ENCODE measurements at regions not wholly inside any gene's neighbourhood (a gene's known extent, or its start where the extent isn't known, plus 50 kb on each side); places are given as distances from the start of the nearest gene placed in this dataset.

DNA sequence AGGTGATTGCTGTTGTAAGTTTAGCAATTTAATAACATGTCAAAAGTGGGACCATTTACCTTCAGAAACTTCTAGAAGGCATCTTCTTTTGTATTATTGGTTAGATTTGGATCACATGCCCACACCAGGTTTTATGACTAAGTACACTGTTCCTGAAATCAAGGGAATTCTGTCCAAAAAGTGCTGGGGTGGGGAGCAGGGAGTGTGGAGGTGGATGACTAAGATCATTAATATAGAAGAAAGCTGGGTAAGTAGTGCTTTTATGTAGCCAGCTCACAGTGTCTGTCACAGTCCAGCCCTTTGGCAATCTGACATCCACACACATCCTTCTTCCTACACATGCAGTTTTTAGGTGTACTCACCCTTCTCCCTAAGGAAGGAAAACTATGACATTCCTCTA is 120.0 kb downstream of the TMCO5A start:
- Histone ChIP-seq H3K9me3 (ENCODE audit: low read depth) (no peaks in the 10 kb centered on the region), H3K36me3 (no peaks in the 10 kb centered on the region), H3K4me1 (ENCODE audit: low read depth) (no peaks in the 10 kb centered on the region), H3K27ac (no peak overlapping the region), H3K27me3 (no peaks in the 10 kb centered on the region), H3K4me3 (no peak overlapping the region)
- TF ChIP-seq, protein P1, sequence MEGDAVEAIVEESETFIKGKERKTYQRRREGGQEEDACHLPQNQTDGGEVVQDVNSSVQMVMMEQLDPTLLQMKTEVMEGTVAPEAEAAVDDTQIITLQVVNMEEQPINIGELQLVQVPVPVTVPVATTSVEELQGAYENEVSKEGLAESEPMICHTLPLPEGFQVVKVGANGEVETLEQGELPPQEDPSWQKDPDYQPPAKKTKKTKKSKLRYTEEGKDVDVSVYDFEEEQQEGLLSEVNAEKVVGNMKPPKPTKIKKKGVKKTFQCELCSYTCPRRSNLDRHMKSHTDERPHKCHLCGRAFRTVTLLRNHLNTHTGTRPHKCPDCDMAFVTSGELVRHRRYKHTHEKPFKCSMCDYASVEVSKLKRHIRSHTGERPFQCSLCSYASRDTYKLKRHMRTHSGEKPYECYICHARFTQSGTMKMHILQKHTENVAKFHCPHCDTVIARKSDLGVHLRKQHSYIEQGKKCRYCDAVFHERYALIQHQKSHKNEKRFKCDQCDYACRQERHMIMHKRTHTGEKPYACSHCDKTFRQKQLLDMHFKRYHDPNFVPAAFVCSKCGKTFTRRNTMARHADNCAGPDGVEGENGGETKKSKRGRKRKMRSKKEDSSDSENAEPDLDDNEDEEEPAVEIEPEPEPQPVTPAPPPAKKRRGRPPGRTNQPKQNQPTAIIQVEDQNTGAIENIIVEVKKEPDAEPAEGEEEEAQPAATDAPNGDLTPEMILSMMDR (IDR thresholded peaks at IDR 0.05; ENCODE audit: low read depth, low read length) = no peak
- peak in 1 of 2 donors; percentile 29 for DNase-seq (ENCODE audit: low read depth in 1 of 2, low spot score in 1 of 2)

DNA sequence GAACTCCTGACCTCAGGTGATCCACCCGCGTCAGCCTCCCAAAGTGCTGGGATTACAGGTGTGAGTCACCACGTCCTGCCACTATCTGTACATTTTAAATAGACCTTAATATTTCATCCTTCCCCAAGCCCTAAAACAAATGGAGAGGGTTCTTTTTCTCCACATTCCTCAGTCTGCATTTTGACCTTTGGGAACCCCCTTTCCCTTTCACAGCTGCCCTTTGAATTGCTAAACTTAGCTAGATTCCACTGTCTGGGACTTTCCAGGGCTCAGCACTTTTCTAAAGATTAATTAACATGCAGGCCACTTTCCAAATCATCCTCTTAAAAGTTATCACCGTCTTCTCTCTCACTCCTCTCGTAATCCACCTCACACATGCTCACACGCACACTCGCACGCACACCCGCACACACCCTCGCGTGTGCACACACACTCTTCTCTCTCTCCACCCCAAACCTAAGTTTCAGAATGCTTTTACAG is 124.2 kb downstream of the TMCO5A start:
- Histone ChIP-seq H3K36me3 (no peaks in the 10 kb centered on the region), H3K9me3 (ENCODE audit: low read depth) (no peaks in the 10 kb centered on the region), H3K27ac (no peak overlapping the region), H3K4me1 (ENCODE audit: low read depth) (no peaks in the 10 kb centered on the region), H3K4me3 (no peak overlapping the region), H3K27me3 (no peaks in the 10 kb centered on the region)
- TF ChIP-seq, protein P1 (IDR thresholded peaks at IDR 0.05; ENCODE audit: low read depth, low read length) = no peak
- DNase-seq (ENCODE audit: low read depth in 1 of 2, low spot score in 1 of 2) = no peak

DNA sequence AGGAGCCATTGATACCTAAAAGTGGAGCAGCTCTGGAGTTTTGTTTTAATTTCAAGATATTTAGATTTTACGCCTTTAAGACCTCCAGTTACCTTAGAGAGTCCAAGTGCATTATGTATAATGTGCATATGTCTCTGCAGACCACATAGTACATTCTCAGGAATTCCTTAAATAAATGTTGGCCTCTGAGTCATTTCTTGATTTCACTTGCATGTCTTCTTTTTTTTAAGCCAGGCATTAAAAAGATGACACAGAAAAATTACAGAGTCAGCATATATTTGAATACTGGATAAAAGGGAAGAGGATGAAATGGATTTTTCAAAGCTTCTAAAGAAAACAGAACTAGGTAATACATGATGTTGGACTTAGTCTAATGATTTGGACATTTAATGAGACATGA is 125.2 kb downstream of the TMCO5A start:
- peak in 1 of 2 donors; percentile 49 for DNase-seq (ENCODE audit: low read depth in 1 of 2, low spot score in 1 of 2)
- H3K27me3 ChIP-seq = no peaks in the 10 kb centered on the region
- no peaks in the 10 kb centered on the region for H3K36me3 ChIP-seq
- TF ChIP-seq, protein P1 (IDR thresholded peaks at IDR 0.05; ENCODE audit: low read depth, low read length) = no peak
- no peak overlapping the region for H3K27ac ChIP-seq
- H3K9me3 ChIP-seq (ENCODE audit: low read depth) = no peaks in the 10 kb centered on the region
- no peak overlapping the region for H3K4me3 ChIP-seq
- no peaks in the 10 kb centered on the region for H3K4me1 ChIP-seq (ENCODE audit: low read depth)

DNA sequence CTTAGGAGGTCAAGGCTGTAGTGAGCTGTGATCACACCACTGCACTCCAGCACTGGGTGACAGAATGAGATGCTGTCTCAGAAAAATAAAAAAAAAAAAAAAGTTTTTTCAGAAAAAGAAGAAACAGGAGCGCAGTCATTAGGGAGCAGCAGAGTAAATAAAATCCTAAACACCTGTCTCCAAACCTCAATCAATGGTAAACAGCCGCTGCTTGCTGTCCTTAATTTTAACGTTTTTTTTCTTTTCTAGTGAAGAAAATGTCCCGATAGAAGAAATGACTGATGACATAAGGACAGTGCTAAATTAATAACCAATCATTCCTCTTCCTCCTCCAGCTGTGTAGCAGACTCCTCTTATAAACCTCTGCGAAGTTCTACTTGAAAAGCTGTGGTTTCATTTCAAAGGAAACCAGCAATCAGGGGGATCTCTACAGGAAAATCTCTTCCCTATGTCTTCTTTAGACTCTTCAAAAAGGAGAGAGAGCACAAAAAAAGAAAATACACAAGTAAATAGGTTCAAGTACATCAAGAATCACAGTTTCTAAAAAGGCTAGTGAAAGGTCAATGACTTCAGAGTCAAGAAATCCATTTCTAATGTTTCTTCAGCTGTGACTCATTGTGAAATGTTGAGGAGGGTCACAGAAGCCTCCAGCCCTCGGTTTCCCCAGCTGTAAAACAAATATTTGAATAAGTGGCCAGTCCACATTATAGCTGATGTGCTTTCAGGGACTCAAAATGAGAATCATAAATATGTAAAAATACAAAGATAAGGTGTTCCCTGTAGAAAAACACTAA is 127.6 kb downstream of the TMCO5A start:
- Histone ChIP-seq H3K27ac (no peak overlapping the region), H3K4me1 (ENCODE audit: low read depth) (peaks cover 6% of the 10 kb centered on the region), H3K27me3 (no peaks in the 10 kb centered on the region), H3K4me3 (no peak overlapping the region), H3K9me3 (ENCODE audit: low read depth) (no peaks in the 10 kb centered on the region), H3K36me3 (no peaks in the 10 kb centered on the region)
- DNase-seq (ENCODE audit: low read depth in 1 of 2, low spot score in 1 of 2) = no peak
- TF ChIP-seq, protein P1 (IDR thresholded peaks at IDR 0.05; ENCODE audit: low read depth, low read length) = no peak

DNA sequence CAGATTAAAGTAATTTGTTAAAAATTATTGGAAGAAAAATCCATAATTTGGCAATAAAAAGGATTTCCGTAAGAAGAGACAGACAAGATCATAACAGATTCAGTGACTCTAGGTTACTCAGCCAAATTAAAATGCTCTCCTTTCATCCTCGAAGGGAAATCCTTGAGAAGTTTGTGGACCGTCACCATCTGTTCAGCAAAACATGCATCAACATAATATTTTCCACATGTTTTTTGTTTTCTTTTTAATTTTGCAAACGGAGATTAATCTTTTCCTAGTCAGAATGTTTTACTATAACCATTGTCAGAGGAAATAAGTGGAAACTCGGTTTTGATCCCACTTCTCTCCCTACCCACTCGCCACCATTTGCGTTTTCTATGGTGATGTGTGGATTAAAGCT is 128.3 kb downstream of the TMCO5A start:
- Histone ChIP-seq H3K36me3 (no peaks in the 10 kb centered on the region), H3K4me1 (ENCODE audit: low read depth) (peaks cover 6% of the 10 kb centered on the region), H3K9me3 (ENCODE audit: low read depth) (no peaks in the 10 kb centered on the region), H3K4me3 (no peak overlapping the region), H3K27me3 (no peaks in the 10 kb centered on the region), H3K27ac (no peak overlapping the region)
- TF ChIP-seq, protein P1 (IDR thresholded peaks at IDR 0.05; ENCODE audit: low read depth, low read length) = no peak
- no peak for DNase-seq (ENCODE audit: low read depth in 1 of 2, low spot score in 1 of 2)

All from cardiac muscle cell (in vitro differentiated cells and primary cell).